GM12873 (cell line): ENCODE measurements at regions not wholly inside any gene's neighbourhood (a gene's known extent, or its start where the extent isn't known, plus 50 kb on each side); places are given as distances from the start of the nearest gene placed in this dataset.

ENCODE experiments used
- TF ChIP-seq, protein P1 (sequence below): IDR thresholded peaks from 2 replicates; pipeline ENCODE4 v1.5.1; 2012; ENCODE audit warnings: low read depth, mild to moderate bottlenecking, moderate library complexity, low read length, control low read depth; ENCODE audit not compliant: insufficient read depth; ENCODE audit errors: missing control alignments

- TF ChIP-seq, protein P1, sequence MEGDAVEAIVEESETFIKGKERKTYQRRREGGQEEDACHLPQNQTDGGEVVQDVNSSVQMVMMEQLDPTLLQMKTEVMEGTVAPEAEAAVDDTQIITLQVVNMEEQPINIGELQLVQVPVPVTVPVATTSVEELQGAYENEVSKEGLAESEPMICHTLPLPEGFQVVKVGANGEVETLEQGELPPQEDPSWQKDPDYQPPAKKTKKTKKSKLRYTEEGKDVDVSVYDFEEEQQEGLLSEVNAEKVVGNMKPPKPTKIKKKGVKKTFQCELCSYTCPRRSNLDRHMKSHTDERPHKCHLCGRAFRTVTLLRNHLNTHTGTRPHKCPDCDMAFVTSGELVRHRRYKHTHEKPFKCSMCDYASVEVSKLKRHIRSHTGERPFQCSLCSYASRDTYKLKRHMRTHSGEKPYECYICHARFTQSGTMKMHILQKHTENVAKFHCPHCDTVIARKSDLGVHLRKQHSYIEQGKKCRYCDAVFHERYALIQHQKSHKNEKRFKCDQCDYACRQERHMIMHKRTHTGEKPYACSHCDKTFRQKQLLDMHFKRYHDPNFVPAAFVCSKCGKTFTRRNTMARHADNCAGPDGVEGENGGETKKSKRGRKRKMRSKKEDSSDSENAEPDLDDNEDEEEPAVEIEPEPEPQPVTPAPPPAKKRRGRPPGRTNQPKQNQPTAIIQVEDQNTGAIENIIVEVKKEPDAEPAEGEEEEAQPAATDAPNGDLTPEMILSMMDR = peak; percentile 61
Measured at GRCh38 chr2:217142649-217143266, 282.9 kb upstream of the TNP1 start.

GRCh38 chr2:217138284-217138683 lies 278.4 kb upstream of the TNP1 start:
- TF ChIP-seq, protein P1 = no peak

GRCh38 chr2:217127744-217128143 lies 267.9 kb upstream of the TNP1 start:
- TF ChIP-seq, protein P1 = no peak

DNA sequence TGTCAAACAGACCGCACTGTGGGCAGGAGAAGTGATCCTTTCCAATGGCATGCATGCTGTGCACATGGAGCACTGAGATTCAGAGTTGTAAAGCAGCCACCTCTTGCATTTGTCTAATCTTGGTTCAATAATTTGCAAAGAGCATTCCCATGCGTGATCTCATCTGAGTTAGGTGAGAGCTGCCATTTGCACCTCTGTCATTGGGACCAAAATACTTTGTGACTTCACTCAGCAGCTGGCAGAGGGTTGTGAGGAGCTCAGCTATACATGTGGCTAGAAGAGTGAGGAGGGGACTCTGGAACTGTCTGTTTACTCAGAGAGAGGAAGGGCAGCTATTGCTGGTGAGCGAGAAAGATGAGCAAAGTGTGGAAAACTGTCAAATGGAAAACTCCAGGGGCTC lies 265.1 kb upstream of the TNP1 start:
- TF ChIP-seq, protein P1 = no peak

DNA sequence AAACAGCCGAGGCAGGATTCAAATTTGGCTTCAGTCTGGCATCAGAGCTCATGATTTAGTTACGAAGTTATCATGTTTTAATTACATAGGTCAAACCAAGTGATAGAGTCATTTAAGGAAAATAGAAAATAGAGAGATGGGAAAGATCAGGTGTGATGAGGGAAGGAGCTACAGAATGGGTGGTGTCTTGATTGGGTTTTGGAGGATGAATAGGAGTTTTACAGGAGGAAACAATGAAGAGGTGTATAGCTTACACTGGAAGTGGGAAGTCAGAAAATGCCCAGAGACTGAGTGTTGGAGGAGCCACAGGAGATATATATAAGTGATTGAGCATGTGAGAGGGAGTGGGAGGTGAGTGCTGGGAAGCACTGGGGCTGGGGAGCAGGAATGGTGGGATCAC lies 264.2 kb upstream of the TNP1 start:
- TF ChIP-seq, protein P1 = no peak

DNA sequence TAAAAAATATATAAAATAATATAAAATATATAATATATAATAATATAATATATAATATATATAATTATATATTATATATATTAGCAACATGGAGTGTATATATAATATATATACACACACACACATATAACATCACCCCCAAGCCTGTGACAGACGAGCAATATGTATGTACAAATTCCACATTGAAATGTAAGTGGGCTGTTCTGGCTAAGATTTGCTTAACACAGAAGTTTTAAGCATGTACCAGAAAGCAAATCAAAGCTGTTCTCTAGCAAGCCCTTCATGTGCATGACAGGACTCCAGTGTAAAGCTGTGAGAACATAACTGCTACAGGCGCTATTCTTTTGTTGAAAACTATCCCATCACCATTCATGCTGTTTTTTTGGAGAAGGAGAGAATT lies 261.7 kb upstream of the TNP1 start:
- TF ChIP-seq, protein P1 = no peak

GRCh38 chr2:217120429-217120828 lies 260.6 kb upstream of the TNP1 start:
- TF ChIP-seq, protein P1 = no peak
